Endothelial cell (in vitro differentiated cells): ENCODE measurements at regions not wholly inside any gene's neighbourhood (a gene's known extent, or its start where the extent isn't known, plus 50 kb on each side); places are given as distances from the start of the nearest gene placed in this dataset.

ENCODE experiments used
- DNase-seq: peaks from one replicate; pipeline ENCODE4 v3.0.0; 2021; ENCODE audit warnings: low spot score
- H3K27ac Mint-ChIP-seq: one replicate; pipeline ENCODE4 v1.8.0; 2021; ENCODE audit warnings: mixed read lengths, inconsistent platforms; ENCODE audit not compliant: unreplicated experiment
- H3K27me3 Mint-ChIP-seq: one replicate; pipeline ENCODE4 v1.8.0; 2021; ENCODE audit warnings: mild to moderate bottlenecking, moderate library complexity, mixed read lengths, inconsistent platforms; ENCODE audit not compliant: unreplicated experiment
- H3K36me3 Mint-ChIP-seq: one replicate; pipeline ENCODE4 v1.8.0; 2021; ENCODE audit warnings: mild to moderate bottlenecking, low read depth, mixed read lengths, inconsistent platforms; ENCODE audit not compliant: unreplicated experiment
- H3K4me1 Mint-ChIP-seq: one replicate; pipeline ENCODE4 v1.8.0; 2021; ENCODE audit warnings: mild to moderate bottlenecking, mixed read lengths, inconsistent platforms; ENCODE audit not compliant: unreplicated experiment
- H3K4me3 Mint-ChIP-seq: one replicate; pipeline ENCODE4 v1.8.0; 2021; ENCODE audit warnings: mild to moderate bottlenecking, mixed read lengths, inconsistent platforms; ENCODE audit not compliant: unreplicated experiment
- H3K9me3 Mint-ChIP-seq: one replicate; pipeline ENCODE4 v1.8.0; 2021; ENCODE audit warnings: mixed read lengths, inconsistent platforms; ENCODE audit not compliant: unreplicated experiment
- CTCF ChIP-seq: fragments of 200-600 bp; sonication (generic); IDR thresholded peaks from one replicate; pipeline ENCODE4 v1.5.0; 2021; ENCODE audit warnings: antibody characterized with exemption; ENCODE audit not compliant: unreplicated experiment

DNA sequence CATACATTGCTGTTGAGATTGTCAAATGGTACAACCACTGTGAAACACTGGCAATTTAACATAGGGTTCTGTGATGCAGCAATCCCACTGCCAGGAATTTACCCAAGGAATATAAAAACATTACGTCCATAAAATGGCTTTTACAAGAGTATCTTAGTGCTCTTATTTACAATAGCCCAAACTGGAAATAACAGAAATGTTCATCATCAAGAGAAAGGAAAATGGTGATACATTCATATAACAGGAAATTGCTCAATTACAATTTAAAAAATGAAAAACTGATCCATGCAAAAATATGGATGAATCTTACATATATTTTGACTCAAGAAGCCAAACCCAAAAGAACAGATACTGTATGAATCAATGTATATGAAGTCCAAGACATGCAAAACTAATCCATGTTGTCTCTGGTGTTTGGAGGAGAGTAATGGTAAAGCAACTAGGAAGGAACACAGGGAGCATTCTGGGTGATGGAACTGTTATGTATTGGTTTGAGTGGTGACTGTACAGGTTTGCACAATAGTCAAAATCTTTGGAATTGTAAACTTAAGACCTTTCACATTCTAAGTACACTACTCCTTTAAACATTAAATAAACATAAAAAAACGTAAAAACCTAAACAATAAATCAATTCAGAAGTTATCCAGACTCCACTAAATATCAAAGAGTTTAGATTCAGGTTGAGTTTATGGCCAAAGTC is 104.8 kb upstream of the WDR75 start:
- DNase-seq: no peak
- H3K36me3 Mint-ChIP-seq: no peaks in the 10 kb centered on the region
- no peaks in the 10 kb centered on the region for H3K4me1 Mint-ChIP-seq
- no peak for TF ChIP-seq CTCF
- no peaks in the 10 kb centered on the region for H3K27me3 Mint-ChIP-seq
- no peak overlapping the region for H3K27ac Mint-ChIP-seq
- no peak overlapping the region for H3K4me3 Mint-ChIP-seq
- no peaks in the 10 kb centered on the region for H3K9me3 Mint-ChIP-seq

GRCh38 chr2:189337656-189338055 is 103.6 kb upstream of the WDR75 start:
- no peak overlapping the region for H3K27ac Mint-ChIP-seq
- no peaks in the 10 kb centered on the region for H3K9me3 Mint-ChIP-seq
- no peaks in the 10 kb centered on the region for H3K36me3 Mint-ChIP-seq
- no peaks in the 10 kb centered on the region for H3K4me1 Mint-ChIP-seq
- DNase-seq: no peak
- no peak for TF ChIP-seq CTCF
- H3K27me3 Mint-ChIP-seq: no peaks in the 10 kb centered on the region
- H3K4me3 Mint-ChIP-seq: no peak overlapping the region

- no peaks in the 10 kb centered on the region for H3K9me3 Mint-ChIP-seq
- DNase-seq: no peak
- no peaks in the 10 kb centered on the region for H3K4me1 Mint-ChIP-seq
- H3K27ac Mint-ChIP-seq: no peak overlapping the region
- no peaks in the 10 kb centered on the region for H3K36me3 Mint-ChIP-seq
- TF ChIP-seq CTCF: no peak
- H3K27me3 Mint-ChIP-seq: no peaks in the 10 kb centered on the region
- H3K4me3 Mint-ChIP-seq: no peak overlapping the region
These were observed 103.2 kb upstream of the WDR75 start for GRCh38 chr2:189338115-189338514.

- Mint-ChIP-seq H3K27me3 (no peaks in the 10 kb centered on the region), H3K4me1 (no peaks in the 10 kb centered on the region), H3K27ac (no peak overlapping the region), H3K4me3 (no peak overlapping the region), H3K9me3 (no peaks in the 10 kb centered on the region), H3K36me3 (no peaks in the 10 kb centered on the region)
- DNase-seq: no peak
- TF ChIP-seq CTCF: no peak
These were observed 100.2 kb upstream of the WDR75 start for GRCh38 chr2:189341077-189341476.

GRCh38 chr2:189344043-189344442 is 97.2 kb upstream of the WDR75 start:
- Mint-ChIP-seq H3K27ac (no peak overlapping the region), H3K27me3 (no peaks in the 10 kb centered on the region), H3K4me3 (no peak overlapping the region), H3K4me1 (peaks cover 10% of the 10 kb centered on the region), H3K36me3 (no peaks in the 10 kb centered on the region), H3K9me3 (no peaks in the 10 kb centered on the region)
- DNase-seq: no peak
- no peak for TF ChIP-seq CTCF
